HEK293T (cell line): ENCODE measurements at regions not wholly inside any gene's neighbourhood (a gene's known extent, or its start where the extent isn't known, plus 50 kb on each side); places are given as distances from the start of the nearest gene placed in this dataset.

ENCODE experiments used
- CTCF ChIA-PET: fragments of 350-600 bp; formaldehyde crosslinking; extraction: SDS; loops from one replicate; lab custom pipeline; 2021; ENCODE audit warnings: antibody characterized with exemption, inconsistent platforms; lab: Yijun Ruan, JAX
- POLR2A ChIA-PET: fragments of 350-600 bp; formaldehyde crosslinking; extraction: SDS; loops from one replicate; lab custom pipeline; 2020; ENCODE audit warnings: antibody characterized with exemption, inconsistent platforms; lab: Yijun Ruan, JAX
- DNase-seq: peaks from one replicate; pipeline ENCODE4 v3.0.0; 2012; ENCODE audit warnings: mixed read lengths; ENCODE audit errors: extremely low spot score
- ARNT ChIP-seq: fragments of 450-650 bp; IDR thresholded peaks from 2 replicates; pipeline ENCODE4 v1.6.1; 2017; ENCODE audit warnings: mild to moderate bottlenecking
- BHLHE40 ChIP-seq: fragments of 450-650 bp; IDR thresholded peaks from 2 replicates; pipeline ENCODE4 v1.6.1; 2016; ENCODE audit warnings: mild to moderate bottlenecking, moderate library complexity, borderline replicate concordance
- CTBP1 ChIP-seq: fragments of 450-650 bp; IDR thresholded peaks from 2 replicates; pipeline ENCODE4 v1.6.1; 2016; ENCODE audit warnings: borderline replicate concordance
- ELF4 ChIP-seq: fragments of 450-650 bp; IDR thresholded peaks from 2 replicates; pipeline ENCODE4 v1.6.1; 2017; ENCODE audit warnings: antibody characterized with exemption
- FOXA1 ChIP-seq: fragments of 450-650 bp; IDR thresholded peaks from 2 replicates; pipeline ENCODE4 v1.6.1; 2016; ENCODE audit warnings: mild to moderate bottlenecking
- FOXK2 ChIP-seq: fragments of 450-650 bp; IDR thresholded peaks from 2 replicates; pipeline ENCODE4 v1.6.1; 2016; ENCODE audit warnings: mild to moderate bottlenecking
- FOXM1 ChIP-seq: fragments of 450-650 bp; IDR thresholded peaks from 2 replicates; pipeline ENCODE4 v1.6.1; 2017; ENCODE audit warnings: mild to moderate bottlenecking, borderline replicate concordance
- HDGF ChIP-seq: fragments of 450-650 bp; IDR thresholded peaks from 2 replicates; pipeline ENCODE4 v1.6.1; 2017; ENCODE audit warnings: antibody characterized with exemption, borderline replicate concordance
- L3MBTL2 ChIP-seq: fragments of 450-650 bp; conservative IDR thresholded peaks from 2 replicates; pipeline ENCODE4 v1.6.1; 2016; ENCODE audit warnings: mild to moderate bottlenecking
- LEF1 ChIP-seq: fragments of 450-650 bp; IDR thresholded peaks from 2 replicates; pipeline ENCODE4 v1.6.1; 2017; ENCODE audit warnings: mild to moderate bottlenecking, borderline replicate concordance
- NFRKB ChIP-seq: fragments of 450-650 bp; IDR thresholded peaks from 2 replicates; pipeline ENCODE4 v1.6.1; 2016; ENCODE audit warnings: mild to moderate bottlenecking, moderate library complexity
- SP1 ChIP-seq: fragments of 450-650 bp; IDR thresholded peaks from 2 replicates; pipeline ENCODE4 v1.6.1; 2017
- SUZ12 ChIP-seq: fragments of 450-650 bp; IDR thresholded peaks from 2 replicates; pipeline ENCODE4 v1.6.1; 2016; ENCODE audit warnings: mild to moderate bottlenecking
- TARDBP ChIP-seq: fragments of 450-650 bp; IDR thresholded peaks from 2 replicates; pipeline ENCODE4 v1.6.1; 2016
- ZNF384 ChIP-seq: fragments of 450-650 bp; IDR thresholded peaks from 2 replicates; pipeline ENCODE4 v1.6.1; 2016
- TF ChIP-seq, protein P1 (sequence below): fragments of 450-650 bp; IDR thresholded peaks from 2 replicates; pipeline ENCODE4 v1.6.1; 2016

DNA sequence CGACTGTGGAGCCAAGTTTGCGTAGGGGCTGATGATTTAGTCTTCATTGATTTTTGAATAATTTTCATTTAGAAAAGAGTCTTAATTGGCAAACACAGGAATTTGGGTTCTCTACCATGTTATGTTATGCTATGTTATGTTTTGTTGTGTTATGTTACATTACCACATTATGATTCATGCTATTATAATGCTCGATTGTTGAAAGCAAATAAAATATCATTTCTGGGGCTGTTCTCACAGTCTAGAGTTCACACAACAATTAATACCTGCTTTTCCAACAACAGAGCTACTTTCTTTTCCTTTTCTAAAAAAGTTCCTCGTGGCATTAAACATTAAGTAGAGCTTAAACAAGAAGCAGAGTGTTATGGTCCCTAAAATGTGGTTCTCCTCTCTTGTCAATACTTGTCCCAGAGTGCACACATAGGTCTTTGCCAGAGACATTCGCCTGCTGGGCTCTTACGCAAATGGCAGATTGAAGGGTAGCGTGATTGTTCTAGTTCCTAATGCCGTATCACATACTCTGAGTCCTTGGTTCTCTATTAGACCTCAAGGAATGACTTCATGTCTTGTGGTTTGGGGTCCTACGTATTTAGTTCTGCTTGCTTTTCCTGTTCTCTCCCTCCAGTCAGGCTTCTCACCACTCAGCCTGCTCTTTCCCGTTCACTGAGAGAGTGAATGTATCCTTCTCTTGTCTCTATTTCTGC lies 370.3 kb downstream of the CD109 start:
- no peak for TF ChIP-seq FOXM1
- no peak for TF ChIP-seq FOXK2
- TF ChIP-seq ARNT: no peak
- no peak for TF ChIP-seq SUZ12
- no peak for TF ChIP-seq CTBP1
- TF ChIP-seq SP1: no peak
- no peak for TF ChIP-seq ELF4
- TF ChIP-seq L3MBTL2: no peak
- TF ChIP-seq BHLHE40: no peak
- ChIA-PET POLR2A (no interaction called here), CTCF (no interaction called here)
- no peak for DNase-seq

DNA sequence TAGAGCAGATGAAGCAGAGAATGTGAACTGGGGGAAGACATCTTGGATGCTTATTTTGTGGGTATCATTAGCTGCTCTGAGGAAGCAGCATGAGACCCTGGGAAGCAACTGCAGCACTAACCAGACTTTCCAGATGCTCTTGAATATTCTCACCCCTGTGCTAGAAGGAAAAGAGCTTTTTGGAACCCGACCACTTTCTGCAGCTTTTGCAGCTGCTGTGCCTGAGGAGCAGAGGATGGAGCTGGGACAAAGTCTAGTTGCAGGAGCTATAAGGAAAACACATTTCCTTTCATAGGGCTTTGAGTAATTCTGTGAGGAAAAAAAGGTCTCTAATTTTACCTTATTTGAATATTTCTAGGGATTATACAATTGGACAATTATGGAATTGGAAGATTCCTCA lies 369.7 kb downstream of the CD109 start:
- DNase-seq: no peak
- no peak for TF ChIP-seq FOXK2
- no peak for TF ChIP-seq TARDBP
- ChIA-PET POLR2A (no interaction called here), CTCF (no interaction called here)

DNA sequence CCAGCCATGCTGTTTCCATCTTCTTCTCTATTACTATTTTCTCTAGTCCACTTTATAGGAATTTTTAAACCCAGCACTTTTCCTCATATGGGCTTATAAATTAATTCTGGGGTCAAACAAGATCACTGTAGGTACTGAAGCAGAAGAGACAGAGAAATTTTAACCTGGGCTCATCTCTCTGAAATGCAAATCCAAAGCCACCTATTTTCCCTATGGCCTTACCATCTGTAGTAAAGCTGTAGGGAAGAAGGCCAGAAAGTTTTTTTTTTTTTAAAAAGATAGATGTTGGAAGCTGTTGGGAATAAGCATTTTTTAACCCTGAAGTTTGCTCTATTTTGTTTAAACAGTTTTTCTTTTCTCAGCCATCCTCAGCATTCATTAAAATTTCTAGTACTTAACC lies 367.4 kb downstream of the CD109 start:
- TF ChIP-seq FOXA1: no peak
- no peak for TF ChIP-seq SUZ12
- TF ChIP-seq CTBP1: no peak
- TF ChIP-seq HDGF: no peak
- no peak for TF ChIP-seq LEF1
- TF ChIP-seq ELF4: no peak
- DNase-seq: no peak
- POLR2A ChIA-PET: no interaction called here
- CTCF ChIA-PET: no interaction called here

DNA sequence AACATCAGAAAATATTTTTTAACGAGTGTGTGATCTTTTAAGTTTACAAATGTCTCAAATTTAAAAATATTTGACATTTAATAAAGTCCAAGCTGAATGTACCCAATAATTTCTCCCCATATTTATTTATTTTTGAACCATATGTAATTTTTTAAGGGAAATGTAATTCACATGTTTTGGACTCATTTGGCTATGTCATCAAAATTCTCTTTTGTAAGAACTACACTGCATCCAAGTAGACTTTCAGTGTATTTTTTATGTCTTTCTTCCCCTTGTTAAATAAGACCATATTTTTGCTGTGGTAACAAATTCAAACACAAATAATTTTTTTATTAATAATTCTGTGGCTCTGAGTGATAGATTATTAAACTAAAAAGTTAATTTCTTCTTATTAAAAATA lies 365.2 kb downstream of the CD109 start:
- ChIA-PET CTCF (no interaction called here), POLR2A (no interaction called here)
- no peak for DNase-seq
- TF ChIP-seq, protein P1, sequence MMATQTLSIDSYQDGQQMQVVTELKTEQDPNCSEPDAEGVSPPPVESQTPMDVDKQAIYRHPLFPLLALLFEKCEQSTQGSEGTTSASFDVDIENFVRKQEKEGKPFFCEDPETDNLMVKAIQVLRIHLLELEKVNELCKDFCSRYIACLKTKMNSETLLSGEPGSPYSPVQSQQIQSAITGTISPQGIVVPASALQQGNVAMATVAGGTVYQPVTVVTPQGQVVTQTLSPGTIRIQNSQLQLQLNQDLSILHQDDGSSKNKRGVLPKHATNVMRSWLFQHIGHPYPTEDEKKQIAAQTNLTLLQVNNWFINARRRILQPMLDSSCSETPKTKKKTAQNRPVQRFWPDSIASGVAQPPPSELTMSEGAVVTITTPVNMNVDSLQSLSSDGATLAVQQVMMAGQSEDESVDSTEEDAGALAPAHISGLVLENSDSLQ: no peak
- TF ChIP-seq CTBP1 (no peak), BHLHE40 (no peak), ELF4 (no peak), SP1 (no peak), LEF1 (no peak), TARDBP (no peak), FOXA1 (no peak), SUZ12 (no peak), ZNF384 (no peak), FOXK2 (no peak), HDGF (no peak), L3MBTL2 (no peak), NFRKB (no peak)

DNA sequence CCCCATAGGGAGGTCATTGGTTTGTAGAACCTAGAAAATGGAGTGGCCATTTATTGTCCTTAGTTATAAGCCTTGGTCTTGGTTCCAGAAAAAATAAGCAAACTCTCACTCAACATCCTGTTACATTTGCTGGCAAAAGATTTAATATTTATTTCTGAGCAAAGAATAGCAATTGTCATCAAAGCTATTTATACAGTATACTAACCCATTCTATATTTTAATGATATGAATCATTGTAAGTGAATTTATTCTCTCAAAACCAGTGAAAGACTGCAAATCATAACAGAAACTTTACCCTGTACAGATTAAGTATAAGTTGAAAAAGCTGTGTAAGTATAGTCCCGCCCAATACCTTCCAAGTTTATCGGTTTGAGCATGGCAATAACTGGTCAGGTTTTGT lies 364.4 kb downstream of the CD109 start:
- ChIA-PET POLR2A (no interaction called here), CTCF (no interaction called here)

DNA sequence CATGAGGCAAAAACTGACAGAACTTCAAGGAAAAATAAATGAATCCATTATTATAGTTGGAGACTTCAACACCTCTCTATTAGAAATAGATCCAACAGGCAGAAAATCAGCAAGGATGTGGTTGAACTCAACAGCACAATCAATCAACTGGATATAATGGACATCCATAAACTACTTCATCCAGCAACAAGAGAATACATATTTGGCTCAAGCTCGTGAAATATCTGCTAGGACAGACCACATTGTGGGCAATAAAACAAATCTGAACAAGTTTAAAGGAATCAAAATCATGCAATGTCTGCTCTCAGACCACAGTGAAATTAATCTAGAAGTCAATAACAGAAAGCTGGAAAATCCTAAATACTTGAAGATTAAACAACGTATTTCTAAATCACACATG lies 362.6 kb downstream of the CD109 start:
- ChIA-PET CTCF (no interaction called here), POLR2A (no interaction called here)
- no peak for DNase-seq
- TF ChIP-seq FOXK2 (no peak), ZNF384 (no peak), FOXA1 (no peak), ARNT (no peak), LEF1 (no peak), CTBP1 (no peak), HDGF (no peak), L3MBTL2 (no peak), TARDBP (no peak), ELF4 (no peak), BHLHE40 (no peak), FOXM1 (no peak)
- TF ChIP-seq, protein P1: no peak

More for the DNA sequence above, 364.4 kb downstream of the CD109 start:
- TF ChIP-seq NFRKB: no peak
- TF ChIP-seq, protein P1: no peak
- TF ChIP-seq HDGF: no peak
- TF ChIP-seq BHLHE40: no peak
- no peak for TF ChIP-seq ZNF384
- no peak for TF ChIP-seq FOXA1
- TF ChIP-seq TARDBP: no peak
- no peak for TF ChIP-seq LEF1
- TF ChIP-seq SUZ12: no peak
- no peak for TF ChIP-seq CTBP1
- TF ChIP-seq ARNT: no peak
- no peak for TF ChIP-seq FOXK2
- DNase-seq: no peak
